Progenitor cell of endocrine pancreas (in vitro differentiated cells): ENCODE measurements at regions not wholly inside any gene's neighbourhood (a gene's known extent, or its start where the extent isn't known, plus 50 kb on each side); places are given as distances from the start of the nearest gene placed in this dataset.

Experiments used
- DNase-seq: peaks from one replicate; pipeline ENCODE4 v3.0.0; 2021; ENCODE audit warnings: low spot score; ENCODE audit not compliant: unreplicated experiment
- H3K27ac Mint-ChIP-seq: 2 replicates; pipeline ENCODE4 v1.8.0; 2021; ENCODE audit warnings: mild to moderate bottlenecking, moderate library complexity, mixed read lengths
- H3K27me3 Mint-ChIP-seq: 2 replicates; pipeline ENCODE4 v1.8.0; 2021; ENCODE audit warnings: mixed read lengths
- H3K36me3 Mint-ChIP-seq: 2 replicates; pipeline ENCODE4 v1.8.0; 2022; ENCODE audit warnings: mixed read lengths; ENCODE audit not compliant: insufficient read depth
- H3K4me1 Mint-ChIP-seq: 2 replicates; pipeline ENCODE4 v1.8.0; 2021; ENCODE audit warnings: low read depth, mixed read lengths
- H3K4me3 Mint-ChIP-seq: 2 replicates; pipeline ENCODE4 v1.8.0; 2021; ENCODE audit warnings: low read depth, mild to moderate bottlenecking, moderate library complexity, mixed read lengths
- H3K9me3 Mint-ChIP-seq: 2 replicates; pipeline ENCODE4 v1.8.0; 2021; ENCODE audit warnings: low read depth, mixed read lengths
- CTCF ChIP-seq: fragments of 200-600 bp; sonication (generic); IDR thresholded peaks from one replicate; pipeline ENCODE4 v1.5.0; 2021; ENCODE audit warnings: antibody characterized with exemption, mild to moderate bottlenecking; ENCODE audit not compliant: unreplicated experiment

- Mint-ChIP-seq H3K4me1 (peaks cover 5% of the 10 kb centered on the region), H3K27me3 (peaks cover 21% of the 10 kb centered on the region), H3K9me3 (no peaks in the 10 kb centered on the region), H3K4me3 (no peak overlapping the region), H3K36me3 (no peaks in the 10 kb centered on the region), H3K27ac (no peak overlapping the region)
- DNase-seq: no peak
- no peak for TF ChIP-seq CTCF
Observed at GRCh38 chr1:36641776-36642175, 159.1 kb upstream of the CSF3R start.

DNA sequence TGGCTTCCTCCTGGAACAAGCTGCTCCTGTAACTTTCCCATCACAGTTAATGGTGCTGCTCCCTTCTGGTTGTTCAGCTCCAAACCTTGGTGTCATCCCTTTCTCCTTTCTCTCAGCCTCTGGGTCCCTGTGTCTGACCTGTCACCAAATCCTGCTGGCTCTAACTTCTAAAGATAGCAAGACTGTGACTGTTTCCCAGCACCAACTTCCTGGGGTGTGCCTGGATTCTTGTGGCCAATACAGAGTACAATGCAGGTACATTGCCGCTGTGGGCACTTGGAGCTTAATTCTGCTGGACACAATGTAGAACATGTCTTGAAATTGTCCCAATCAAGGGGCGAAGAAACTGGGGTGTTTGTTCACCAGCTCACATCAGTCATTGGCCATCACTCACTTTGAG lies 156.7 kb upstream of the CSF3R start:
- H3K4me1 Mint-ChIP-seq: peaks cover 5% of the 10 kb centered on the region
- H3K36me3 Mint-ChIP-seq: no peaks in the 10 kb centered on the region
- no peak overlapping the region for H3K4me3 Mint-ChIP-seq
- no peak overlapping the region for H3K27ac Mint-ChIP-seq
- TF ChIP-seq CTCF: no peak
- no peaks in the 10 kb centered on the region for H3K9me3 Mint-ChIP-seq
- H3K27me3 Mint-ChIP-seq: peaks cover 6% of the 10 kb centered on the region
- DNase-seq: no peak

- no peak for DNase-seq
- Mint-ChIP-seq H3K27me3 (peaks cover 4% of the 10 kb centered on the region), H3K4me1 (peaks cover 5% of the 10 kb centered on the region), H3K27ac (no peak overlapping the region), H3K4me3 (no peak overlapping the region), H3K36me3 (no peaks in the 10 kb centered on the region), H3K9me3 (no peaks in the 10 kb centered on the region)
- TF ChIP-seq CTCF: no peak
Observed at GRCh38 chr1:36638268-36638667, 155.6 kb upstream of the CSF3R start.

GRCh38 chr1:36636206-36636605 lies 153.5 kb upstream of the CSF3R start:
- no peak for DNase-seq
- no peak for TF ChIP-seq CTCF
- Mint-ChIP-seq H3K27ac (no peak overlapping the region), H3K36me3 (no peaks in the 10 kb centered on the region), H3K27me3 (peaks cover 4% of the 10 kb centered on the region), H3K4me1 (peaks cover 5% of the 10 kb centered on the region), H3K9me3 (no peaks in the 10 kb centered on the region), H3K4me3 (no peak overlapping the region)

- H3K36me3 Mint-ChIP-seq: no peaks in the 10 kb centered on the region
- H3K4me3 Mint-ChIP-seq: no peak overlapping the region
- no peaks in the 10 kb centered on the region for H3K9me3 Mint-ChIP-seq
- no peak for TF ChIP-seq CTCF
- peaks cover 5% of the 10 kb centered on the region for H3K4me1 Mint-ChIP-seq
- DNase-seq: no peak
- peaks cover 4% of the 10 kb centered on the region for H3K27me3 Mint-ChIP-seq
- H3K27ac Mint-ChIP-seq: no peak overlapping the region
Observed at GRCh38 chr1:36635284-36635683, 152.6 kb upstream of the CSF3R start.
